MCF 10A (cell line): ENCODE measurements at regions not wholly inside any gene's neighbourhood (a gene's known extent, or its start where the extent isn't known, plus 50 kb on each side); places are given as distances from the start of the nearest gene placed in this dataset.

Experiments
- BruUV-seq: library from RNA; stranded (reverse); fragments of 400-500 nt; replicated peaks from 2 replicates; lab custom pipeline; 2021; lab: Mats Ljungman, UMichigan
- CTCF ChIA-PET: fragments of 300-600 bp; sonication (Branson Sonifier 250); formaldehyde crosslinking; extraction: SDS; loops from one replicate; lab custom pipeline; 2021; ENCODE audit warnings: antibody characterized with exemption, inconsistent platforms; lab: Yijun Ruan, JAX
- POLR2A ChIA-PET: fragments of 300-600, 350-650 bp; sonication (Branson Sonifier 250); formaldehyde crosslinking; extraction: SDS; loops from one replicate; lab custom pipeline; 2020; ENCODE audit warnings: antibody characterized with exemption, inconsistent platforms; lab: Yijun Ruan, JAX
- DNase-seq: peaks from one replicate; pipeline ENCODE4 v3.0.0-alpha.2; 2018; ENCODE audit not compliant: unreplicated experiment
- H3K27ac Mint-ChIP-seq: one replicate; pipeline ENCODE4 v1.8.0; 2022; ENCODE audit warnings: mild to moderate bottlenecking, low read depth, mixed read lengths; ENCODE audit not compliant: unreplicated experiment
- H3K27me3 Mint-ChIP-seq: one replicate; pipeline ENCODE4 v1.8.0; 2022; ENCODE audit warnings: mixed read lengths; ENCODE audit not compliant: insufficient read depth, unreplicated experiment
- H3K36me3 Mint-ChIP-seq: one replicate; pipeline ENCODE4 v1.8.0; 2022; ENCODE audit warnings: mild to moderate bottlenecking, moderate library complexity, mixed read lengths; ENCODE audit not compliant: insufficient read depth, unreplicated experiment
- H3K4me1 Mint-ChIP-seq: one replicate; pipeline ENCODE4 v1.8.0; 2022; ENCODE audit warnings: mixed read lengths; ENCODE audit not compliant: insufficient read depth, unreplicated experiment
- H3K4me3 Mint-ChIP-seq: one replicate; pipeline ENCODE4 v1.8.0; 2022; ENCODE audit warnings: mild to moderate bottlenecking, moderate library complexity, mixed read lengths; ENCODE audit not compliant: unreplicated experiment
- H3K9me3 Mint-ChIP-seq: one replicate; pipeline ENCODE4 v1.8.0; 2022; ENCODE audit warnings: mixed read lengths; ENCODE audit not compliant: unreplicated experiment
- CTCF ChIP-seq: fragments of 200-600 bp; IDR thresholded peaks from one replicate; pipeline ENCODE4 v1.8.0; 2022; ENCODE audit warnings: antibody characterized with exemption, mild to moderate bottlenecking; ENCODE audit not compliant: unreplicated experiment
- intact Hi-C: fragments of 100-400 bp; cut with micrococcal nuclease; formaldehyde crosslinking; loops from 2 replicates; pipeline ENCODE4 v1.14.1; 2022

- no peak for TF ChIP-seq CTCF
- H3K27me3 Mint-ChIP-seq = no peaks in the 10 kb centered on the region
- H3K27ac Mint-ChIP-seq = no peak overlapping the region
- intact Hi-C loops = no loop called here
- BruUV-seq = no TSS peak
- H3K4me1 Mint-ChIP-seq = peaks cover 17% of the 10 kb centered on the region
- CTCF ChIA-PET = no interaction called here
- no peaks in the 10 kb centered on the region for H3K9me3 Mint-ChIP-seq
- no peaks in the 10 kb centered on the region for H3K36me3 Mint-ChIP-seq
- peak; percentile 35 for DNase-seq
- POLR2A ChIA-PET = no interaction called here
- no peak overlapping the region for H3K4me3 Mint-ChIP-seq
Measured at GRCh38 chr7:131633342-131633843, 77.0 kb upstream of the PODXL start.

- TF ChIP-seq CTCF = no peak
- no peaks in the 10 kb centered on the region for H3K9me3 Mint-ChIP-seq
- DNase-seq = no peak
- CTCF ChIA-PET = no interaction called here
- H3K4me1 Mint-ChIP-seq = peaks cover 17% of the 10 kb centered on the region
- BruUV-seq = no TSS peak
- intact Hi-C loops = no loop called here
- no peak overlapping the region for H3K27ac Mint-ChIP-seq
- no peaks in the 10 kb centered on the region for H3K36me3 Mint-ChIP-seq
- POLR2A ChIA-PET = no interaction called here
- peak overlapping the region; percentile 40 for H3K4me3 Mint-ChIP-seq
- no peaks in the 10 kb centered on the region for H3K27me3 Mint-ChIP-seq
Measured at GRCh38 chr7:131630427-131630826, 74.0 kb upstream of the PODXL start.

GRCh38 chr7:131629217-131629882 lies 72.9 kb upstream of the PODXL start:
- Mint-ChIP-seq H3K4me1 (peaks cover 17% of the 10 kb centered on the region), H3K27me3 (no peaks in the 10 kb centered on the region), H3K9me3 (no peaks in the 10 kb centered on the region), H3K36me3 (no peaks in the 10 kb centered on the region), H3K27ac (no peak overlapping the region), H3K4me3 (no peak overlapping the region)
- no TSS peak for BruUV-seq
- POLR2A ChIA-PET = no interaction called here
- CTCF ChIA-PET = interaction anchor here (0.7 to 0.8 kb wide), 2 partner anchors 116 to 121 kb away, joined by 3 read pairs; no protein-coding TSS in a partner anchor
- TF ChIP-seq CTCF = no peak
- DNase-seq = peak; percentile 49
- intact Hi-C loops = no loop called here

- Mint-ChIP-seq H3K27me3 (no peaks in the 10 kb centered on the region), H3K4me1 (peaks cover 17% of the 10 kb centered on the region), H3K27ac (no peak overlapping the region), H3K36me3 (no peaks in the 10 kb centered on the region), H3K4me3 (no peak overlapping the region), H3K9me3 (no peaks in the 10 kb centered on the region)
- ChIA-PET CTCF (interaction anchor here (0.7 kb wide), 2 partner anchors 59 to 115 kb away, joined by 3 read pairs; no protein-coding TSS in a partner anchor), POLR2A (interaction anchor here (0.6 kb wide), 1 partner anchor 77 kb away, joined by 3 read pairs; no protein-coding TSS in a partner anchor)
- intact Hi-C loops = no loop called here
- no peak for TF ChIP-seq CTCF
- no TSS peak for BruUV-seq
- DNase-seq = no peak
Measured at GRCh38 chr7:131628634-131629033, 72.2 kb upstream of the PODXL start.
